ENCODE measurements at regions not wholly inside any gene's neighbourhood (a gene's known extent, or its start where the extent isn't known, plus 50 kb on each side); places are given as distances from the start of the nearest gene placed in this dataset.

DNA sequence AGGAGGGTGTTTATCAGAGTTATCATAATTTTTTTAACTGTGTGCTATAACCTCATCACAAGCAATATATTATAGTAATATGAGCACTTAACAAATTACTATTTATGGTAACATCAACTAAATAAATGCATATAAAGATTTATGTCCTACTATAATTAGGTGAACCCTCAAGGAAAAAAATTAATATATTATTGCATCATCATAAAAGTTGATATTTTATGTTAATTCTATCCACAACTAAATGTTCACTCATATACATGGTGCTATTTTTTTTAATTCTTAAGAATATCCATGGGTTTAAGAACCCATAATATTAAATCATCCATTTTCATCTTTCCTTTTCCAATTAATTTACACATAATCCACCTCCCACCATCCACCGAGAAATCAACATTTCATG, 506.0 kb upstream of the USP15 start:
- no peaks in the 10 kb centered on the region for H3K4me1 Mint-ChIP-seq
- H3K36me3 Mint-ChIP-seq: no peaks in the 10 kb centered on the region
- peaks cover 0 to 2% (median 0%) of the 10 kb centered on the region in 11 donors for H3K9me3 Mint-ChIP-seq
- no peak overlapping the region for H3K4me3 ChIP-seq (ENCODE audit: low read length)
- no peak overlapping the region for H3K27ac Mint-ChIP-seq
- intact Hi-C loops (cut with micrococcal nuclease): no loop called here
- H3K27ac ChIP-seq (ENCODE audit: low read depth, low read length): no peak overlapping the region
- H3K36me3 ChIP-seq (ENCODE audit: control insufficient read depth in 2 of 3, insufficient read depth in 3 of 3, low read length in 3 of 3): no peaks in the 10 kb centered on the region
- ChIA-PET POLR2A (no interaction called here), CTCF (no interaction called here)
- no peaks in the 10 kb centered on the region for H3K4me1 ChIP-seq (ENCODE audit: control insufficient read depth in 2 of 2, insufficient read depth in 2 of 2, low read length in 2 of 2)
- DNase-seq (no peak), ATAC-seq (no peak)
- H3K27me3 ChIP-seq (ENCODE audit: control insufficient read depth in 2 of 2, insufficient read depth in 2 of 2, low read length in 2 of 2): no peaks in the 10 kb centered on the region
- no peak overlapping the region for H3K4me3 Mint-ChIP-seq
- no peaks in the 10 kb centered on the region for H3K9me3 ChIP-seq (ENCODE audit: control insufficient read depth in 2 of 3, low read length in 3 of 3)
- H3K27me3 Mint-ChIP-seq: no peaks in the 10 kb centered on the region

DNA sequence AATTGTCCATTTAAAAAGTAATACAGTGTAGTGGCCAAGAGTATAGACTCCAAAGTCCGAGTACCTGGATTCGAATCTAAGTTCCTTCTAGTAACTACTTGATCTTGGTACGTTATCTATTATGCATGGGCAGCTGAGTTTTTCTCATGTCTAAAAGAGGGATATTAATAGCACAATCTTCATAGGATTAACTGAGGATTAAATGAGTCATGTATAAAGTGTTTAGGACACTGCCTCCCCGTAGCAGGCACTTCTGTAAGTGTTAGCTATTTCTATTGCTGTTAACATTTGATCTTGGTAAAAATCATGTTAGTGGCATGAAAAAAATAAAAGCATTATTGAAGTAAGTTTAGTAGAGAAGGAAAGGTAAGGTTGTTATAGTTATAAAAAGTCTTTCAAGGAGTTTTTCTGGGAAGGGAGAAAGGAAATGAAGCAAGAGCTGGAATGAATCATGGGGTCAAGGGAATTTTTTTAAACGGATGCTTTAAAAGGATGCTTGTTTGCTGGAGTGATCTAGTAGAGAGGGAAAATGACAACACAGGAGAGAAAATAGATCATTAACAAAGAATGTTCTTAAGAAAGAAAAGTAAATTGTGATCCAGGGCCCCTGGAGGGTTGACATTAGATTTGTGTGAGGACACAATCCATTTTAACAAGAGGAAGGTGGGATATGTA, 502.2 kb upstream of the USP15 start:
- H3K4me3 ChIP-seq (ENCODE audit: low read length): no peak overlapping the region
- no peak overlapping the region for H3K27ac Mint-ChIP-seq
- H3K27me3 ChIP-seq (ENCODE audit: control insufficient read depth in 2 of 2, insufficient read depth in 2 of 2, low read length in 2 of 2): no peaks in the 10 kb centered on the region
- no peaks in the 10 kb centered on the region for H3K9me3 ChIP-seq (ENCODE audit: control insufficient read depth in 2 of 3, low read length in 3 of 3)
- peaks cover 0 to 3% (median 0%) of the 10 kb centered on the region in 11 donors for H3K9me3 Mint-ChIP-seq
- intact Hi-C loops (cut with micrococcal nuclease): no loop called here
- ATAC-seq (no peak), DNase-seq (no peak)
- no peaks in the 10 kb centered on the region for H3K36me3 Mint-ChIP-seq
- H3K4me1 Mint-ChIP-seq: no peaks in the 10 kb centered on the region
- no peaks in the 10 kb centered on the region for H3K4me1 ChIP-seq (ENCODE audit: control insufficient read depth in 2 of 2, insufficient read depth in 2 of 2, low read length in 2 of 2)
- no peak overlapping the region for H3K4me3 Mint-ChIP-seq
- ChIA-PET CTCF (no interaction called here), POLR2A (no interaction called here)
- H3K27me3 Mint-ChIP-seq: no peaks in the 10 kb centered on the region
- H3K27ac ChIP-seq (ENCODE audit: low read depth, low read length): no peak overlapping the region
- H3K36me3 ChIP-seq (ENCODE audit: control insufficient read depth in 2 of 3, insufficient read depth in 3 of 3, low read length in 3 of 3): no peaks in the 10 kb centered on the region

DNA sequence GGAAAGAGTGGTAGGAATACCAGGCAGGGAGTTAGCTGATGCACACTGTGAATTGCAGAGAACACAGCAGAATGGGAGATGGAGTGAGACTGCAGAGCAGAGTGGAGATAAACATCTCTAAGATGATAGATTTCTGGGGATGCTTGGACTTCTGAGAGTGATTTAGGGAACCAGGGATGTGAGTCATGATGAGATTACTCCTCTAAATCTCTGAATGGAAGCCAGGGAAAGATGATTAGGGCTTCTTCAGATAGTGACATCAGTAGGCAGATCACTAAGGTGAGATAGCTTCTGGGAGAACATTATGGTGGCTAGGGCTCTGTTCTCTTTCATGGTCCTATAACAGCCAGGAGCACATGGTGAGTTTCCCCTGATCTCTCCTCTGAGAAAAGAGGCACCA, 501.5 kb upstream of the USP15 start:
- Mint-ChIP-seq H3K4me1 (no peaks in the 10 kb centered on the region), H3K4me3 (no peak overlapping the region), H3K27ac (no peak overlapping the region), H3K36me3 (no peaks in the 10 kb centered on the region), H3K27me3 (no peaks in the 10 kb centered on the region), H3K9me3 (peaks cover 0 to 3% (median 0%) of the 10 kb centered on the region in 11 donors)
- Histone ChIP-seq H3K9me3 (ENCODE audit: control insufficient read depth in 2 of 3, low read length in 3 of 3) (no peaks in the 10 kb centered on the region), H3K4me3 (ENCODE audit: low read length) (no peak overlapping the region), H3K27ac (ENCODE audit: low read depth, low read length) (no peak overlapping the region), H3K27me3 (ENCODE audit: control insufficient read depth in 2 of 2, insufficient read depth in 2 of 2, low read length in 2 of 2) (no peaks in the 10 kb centered on the region), H3K36me3 (ENCODE audit: control insufficient read depth in 2 of 3, insufficient read depth in 3 of 3, low read length in 3 of 3) (no peaks in the 10 kb centered on the region), H3K4me1 (ENCODE audit: control insufficient read depth in 2 of 2, insufficient read depth in 2 of 2, low read length in 2 of 2) (no peaks in the 10 kb centered on the region)
- CTCF ChIA-PET: no interaction called here
- intact Hi-C loops (cut with micrococcal nuclease): no loop called here
- no peak for ATAC-seq
- no peak for DNase-seq
- POLR2A ChIA-PET: no interaction called here

DNA sequence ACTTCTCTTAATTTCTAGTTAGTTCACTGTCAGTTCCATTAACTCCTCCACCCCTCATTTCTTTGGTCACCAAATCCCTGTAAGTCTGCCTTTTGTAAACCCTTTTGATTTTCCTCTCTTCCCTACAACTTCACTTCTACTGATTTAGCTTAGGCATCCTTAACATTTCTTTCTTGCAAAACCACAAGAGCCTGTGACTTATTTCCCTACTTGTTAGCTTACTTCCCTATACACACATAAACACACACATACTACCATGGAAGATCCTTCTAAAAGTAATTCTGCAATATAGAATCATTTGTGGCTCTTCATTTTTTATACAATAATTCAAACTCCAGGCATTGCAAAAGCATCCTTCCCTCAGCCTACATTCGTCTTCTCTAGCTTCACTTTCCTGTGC, 494.3 kb upstream of the USP15 start:
- H3K9me3 Mint-ChIP-seq: peaks cover 0 to 14% (median 2%) of the 10 kb centered on the region in 11 donors
- Histone ChIP-seq H3K27me3 (ENCODE audit: control insufficient read depth in 2 of 2, insufficient read depth in 2 of 2, low read length in 2 of 2) (no peaks in the 10 kb centered on the region), H3K36me3 (ENCODE audit: control insufficient read depth in 2 of 3, insufficient read depth in 3 of 3, low read length in 3 of 3) (no peaks in the 10 kb centered on the region), H3K27ac (ENCODE audit: low read depth, low read length) (no peak overlapping the region), H3K9me3 (ENCODE audit: control insufficient read depth in 2 of 3, low read length in 3 of 3) (no peaks in the 10 kb centered on the region), H3K4me1 (ENCODE audit: control insufficient read depth in 2 of 2, insufficient read depth in 2 of 2, low read length in 2 of 2) (no peaks in the 10 kb centered on the region), H3K4me3 (ENCODE audit: low read length) (no peak overlapping the region)
- H3K27ac Mint-ChIP-seq: no peak overlapping the region
- no peak overlapping the region for H3K4me3 Mint-ChIP-seq
- CTCF ChIA-PET: no interaction called here
- POLR2A ChIA-PET: no interaction called here
- peaks cover 0 to 4% (median 0%) of the 10 kb centered on the region in 5 donors for H3K36me3 Mint-ChIP-seq
- no peak for DNase-seq
- ATAC-seq: no peak
- peaks cover 0 to 9% (median 0%) of the 10 kb centered on the region in 5 donors for H3K27me3 Mint-ChIP-seq
- no peaks in the 10 kb centered on the region for H3K4me1 Mint-ChIP-seq
- intact Hi-C loops (cut with micrococcal nuclease): no loop called here

DNA sequence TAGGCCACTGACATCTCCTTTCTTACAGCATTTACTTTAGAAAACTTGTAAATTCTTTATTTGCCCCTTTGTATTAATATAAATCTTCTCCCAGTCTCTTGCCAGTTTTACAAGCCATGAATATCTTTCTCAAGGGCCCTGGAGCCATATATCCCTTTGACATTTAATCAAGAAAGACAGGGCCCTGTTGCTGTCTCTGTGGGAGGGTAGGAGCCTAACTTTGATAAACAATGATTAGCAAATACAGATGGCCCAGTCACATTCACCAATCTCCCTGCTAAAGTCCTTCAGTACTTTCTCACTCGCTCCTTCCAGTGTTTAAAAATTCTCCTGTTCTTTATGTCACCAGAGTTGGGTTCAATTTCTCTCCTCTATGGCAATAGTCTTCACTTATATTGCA, 479.8 kb upstream of the USP15 start:
- Mint-ChIP-seq H3K4me3 (no peak overlapping the region), H3K27ac (no peak overlapping the region), H3K9me3 (peaks cover 0 to 2% (median under 1%) of the 10 kb centered on the region in 11 donors), H3K27me3 (peaks cover 0 to 5% (median 0%) of the 10 kb centered on the region in 5 donors), H3K4me1 (no peaks in the 10 kb centered on the region), H3K36me3 (peaks cover 0 to under 1% (median 0%) of the 10 kb centered on the region in 5 donors)
- H3K36me3 ChIP-seq (ENCODE audit: control insufficient read depth in 2 of 3, insufficient read depth in 3 of 3, low read length in 3 of 3): no peaks in the 10 kb centered on the region
- no peaks in the 10 kb centered on the region for H3K9me3 ChIP-seq (ENCODE audit: control insufficient read depth in 2 of 3, low read length in 3 of 3)
- no peaks in the 10 kb centered on the region for H3K27me3 ChIP-seq (ENCODE audit: control insufficient read depth in 2 of 2, insufficient read depth in 2 of 2, low read length in 2 of 2)
- ChIA-PET POLR2A (no interaction called here), CTCF (no interaction called here)
- no peak overlapping the region for H3K4me3 ChIP-seq (ENCODE audit: low read length)
- DNase-seq (no peak), ATAC-seq (no peak)
- H3K27ac ChIP-seq (ENCODE audit: low read depth, low read length): no peak overlapping the region
- H3K4me1 ChIP-seq (ENCODE audit: control insufficient read depth in 2 of 2, insufficient read depth in 2 of 2, low read length in 2 of 2): no peaks in the 10 kb centered on the region
- intact Hi-C loops (cut with micrococcal nuclease): no loop called here

DNA sequence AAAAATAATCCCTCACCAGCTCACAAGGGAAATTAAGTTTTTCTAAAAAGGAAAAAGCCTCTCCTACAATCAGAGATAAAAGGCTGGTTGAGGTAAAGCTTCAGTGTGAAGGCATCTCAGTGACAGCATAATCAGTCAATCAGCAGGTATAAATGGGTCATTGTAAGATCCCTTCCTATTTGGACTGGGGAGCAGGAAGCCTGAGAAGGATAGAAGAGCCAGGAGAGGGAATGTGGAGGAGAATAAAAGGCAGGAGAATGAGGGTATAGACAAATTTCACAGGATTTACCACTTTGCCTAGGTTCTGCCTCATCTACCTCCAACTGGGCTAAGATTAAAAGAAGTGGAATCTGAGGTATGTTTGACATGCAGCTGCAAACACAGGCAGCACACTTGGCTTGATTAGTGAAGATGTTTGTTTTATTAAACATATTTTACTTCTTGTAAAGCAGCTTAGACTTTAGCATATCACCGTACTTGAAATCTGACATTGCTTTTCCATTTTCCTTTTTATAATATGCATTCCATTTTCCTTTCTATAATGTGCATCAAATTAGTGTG, 479.1 kb upstream of the USP15 start:
- Histone ChIP-seq H3K9me3 (ENCODE audit: control insufficient read depth in 2 of 3, low read length in 3 of 3) (no peaks in the 10 kb centered on the region), H3K27ac (ENCODE audit: low read depth, low read length) (no peak overlapping the region), H3K4me1 (ENCODE audit: control insufficient read depth in 2 of 2, insufficient read depth in 2 of 2, low read length in 2 of 2) (no peaks in the 10 kb centered on the region), H3K36me3 (ENCODE audit: control insufficient read depth in 2 of 3, insufficient read depth in 3 of 3, low read length in 3 of 3) (no peaks in the 10 kb centered on the region), H3K4me3 (ENCODE audit: low read length) (no peak overlapping the region), H3K27me3 (ENCODE audit: control insufficient read depth in 2 of 2, insufficient read depth in 2 of 2, low read length in 2 of 2) (no peaks in the 10 kb centered on the region)
- H3K27ac Mint-ChIP-seq: no peak overlapping the region
- DNase-seq (no peak), ATAC-seq (no peak)
- ChIA-PET CTCF (no interaction called here), POLR2A (no interaction called here)
- H3K4me3 Mint-ChIP-seq: no peak overlapping the region
- peaks cover 0 to 5% (median 0%) of the 10 kb centered on the region in 5 donors for H3K27me3 Mint-ChIP-seq
- H3K4me1 Mint-ChIP-seq: no peaks in the 10 kb centered on the region
- H3K9me3 Mint-ChIP-seq: peaks cover 0 to 7% (median 5%) of the 10 kb centered on the region in 11 donors
- intact Hi-C loops (cut with micrococcal nuclease): no loop called here
- H3K36me3 Mint-ChIP-seq: peaks cover 0 to 5% (median 3%) of the 10 kb centered on the region in 5 donors

DNA sequence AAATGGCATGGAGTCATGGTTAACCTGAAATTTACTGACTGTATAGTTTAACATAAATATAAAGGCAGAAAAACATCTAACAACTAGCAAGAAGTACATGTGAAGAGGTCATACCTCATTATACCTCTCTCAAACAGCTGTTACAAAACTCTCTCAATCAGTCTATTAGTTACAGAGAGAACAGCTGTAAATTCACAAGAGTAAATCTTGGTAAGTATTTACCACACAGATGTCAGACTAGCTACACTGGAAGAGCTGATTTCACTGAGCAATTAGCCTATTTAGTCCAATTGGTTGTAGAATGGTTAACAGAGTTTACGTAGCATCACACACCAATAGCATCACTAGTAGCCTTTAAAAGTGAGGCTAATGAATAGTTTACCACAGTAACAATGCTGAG, 463.4 kb upstream of the USP15 start:
- no peak for ATAC-seq
- Histone ChIP-seq H3K27ac (ENCODE audit: low read depth, low read length) (no peak overlapping the region), H3K4me3 (ENCODE audit: low read length) (no peak overlapping the region), H3K9me3 (ENCODE audit: control insufficient read depth in 2 of 3, low read length in 3 of 3) (no peaks in the 10 kb centered on the region), H3K27me3 (ENCODE audit: control insufficient read depth in 2 of 2, insufficient read depth in 2 of 2, low read length in 2 of 2) (no peaks in the 10 kb centered on the region), H3K4me1 (ENCODE audit: control insufficient read depth in 2 of 2, insufficient read depth in 2 of 2, low read length in 2 of 2) (no peaks in the 10 kb centered on the region), H3K36me3 (ENCODE audit: control insufficient read depth in 2 of 3, insufficient read depth in 3 of 3, low read length in 3 of 3) (no peaks in the 10 kb centered on the region)
- ChIA-PET POLR2A (no interaction called here), CTCF (no interaction called here)
- Mint-ChIP-seq H3K4me1 (no peaks in the 10 kb centered on the region), H3K36me3 (no peaks in the 10 kb centered on the region), H3K27ac (no peak overlapping the region), H3K4me3 (no peak overlapping the region), H3K9me3 (peaks cover 0 to 6% (median 0%) of the 10 kb centered on the region in 11 donors), H3K27me3 (peaks cover 0 to 4% (median 0%) of the 10 kb centered on the region in 5 donors)
- intact Hi-C loops (cut with micrococcal nuclease): no loop called here
- no peak for DNase-seq

All from naive thymus-derived CD4-positive, alpha-beta T cell (primary cell).